Small intestine (tissue), 7 donors: ENCODE measurements at regions not wholly inside any gene's neighbourhood (a gene's known extent, or its start where the extent isn't known, plus 50 kb on each side); places are given as distances from the start of the nearest gene placed in this dataset.
"Not testable (repeated sequence)": the region's sequence is repeated elsewhere in the genome, so short reads cannot be mapped to it uniquely, and the experiment has no call there.

Experiments
- DNase-seq, 2 donors: peaks; one replicate each; pipeline versions ENCODE4 v3.0.0 to v3.0.0-alpha.2; 2013
- FAIRE-seq: peaks from 2 replicates; lab custom pipeline; 2012; peaks lifted over from hg19 to GRCh38; lab: Jason Lieb, UNC
- H3K27ac ChIP-seq, 3 donors: one replicate each; pipeline ENCODE4 v1.5.1; 2013; ENCODE audit warnings: low read length in 2 of 3, mild to moderate bottlenecking in 2 of 3, control low read depth in 1 of 3, inconsistent platforms in 1 of 3, low read depth in 1 of 3, moderate library complexity in 1 of 3
- H3K27me3 ChIP-seq, 3 donors: one replicate each; pipeline ENCODE4 v1.6.1; 2013; ENCODE audit warnings: low read length in 3 of 3, inconsistent platforms in 1 of 3; ENCODE audit not compliant: control insufficient read depth in 3 of 3, insufficient read depth in 3 of 3
- H3K36me3 ChIP-seq, 3 donors: one replicate each; pipeline ENCODE4 v1.6.1; 2013; ENCODE audit warnings: low read length in 3 of 3, inconsistent platforms in 1 of 3, low read depth in 1 of 3, mild to moderate bottlenecking in 1 of 3, moderate library complexity in 1 of 3; ENCODE audit not compliant: control insufficient read depth in 3 of 3, insufficient read depth in 2 of 3
- H3K4me1 ChIP-seq, 3 donors: one replicate each; pipeline ENCODE4 v1.6.1; 2013; ENCODE audit warnings: low read length in 2 of 3, inconsistent platforms in 1 of 3, low read depth in 1 of 3, mild to moderate bottlenecking in 1 of 3, moderate library complexity in 1 of 3; ENCODE audit not compliant: control insufficient read depth in 3 of 3, insufficient read depth in 2 of 3
- H3K4me3 ChIP-seq, 3 donors: one replicate each; pipeline ENCODE4 v1.5.1; 2013; ENCODE audit warnings: low read length in 3 of 3, control low read depth in 1 of 3, inconsistent platforms in 1 of 3, low read depth in 1 of 3, mild to moderate bottlenecking in 1 of 3, moderate library complexity in 1 of 3
- H3K9me3 ChIP-seq, 2 donors: one replicate each; pipeline ENCODE4 v1.6.1; 2013; ENCODE audit warnings: low read depth in 1 of 2, low read length in 1 of 2; ENCODE audit not compliant: control insufficient read depth in 2 of 2, insufficient read depth in 1 of 2
- WGBS, 3 donors: extraction: QIAGEN DNeasy Blood & Tissue Kit; methylation state at CpG; one replicate each; pipeline ENCODE4 v1.1.7; 2013; 5-methylcytosine and 5-hydroxymethylcytosine counted together
- donor health status: healthy with polysubstance abuse.
- donor health status: control.
- donor health status: control.
- donor health status: Bipolar disorder and iron deficiency.
- donor health status: healthy.

DNA sequence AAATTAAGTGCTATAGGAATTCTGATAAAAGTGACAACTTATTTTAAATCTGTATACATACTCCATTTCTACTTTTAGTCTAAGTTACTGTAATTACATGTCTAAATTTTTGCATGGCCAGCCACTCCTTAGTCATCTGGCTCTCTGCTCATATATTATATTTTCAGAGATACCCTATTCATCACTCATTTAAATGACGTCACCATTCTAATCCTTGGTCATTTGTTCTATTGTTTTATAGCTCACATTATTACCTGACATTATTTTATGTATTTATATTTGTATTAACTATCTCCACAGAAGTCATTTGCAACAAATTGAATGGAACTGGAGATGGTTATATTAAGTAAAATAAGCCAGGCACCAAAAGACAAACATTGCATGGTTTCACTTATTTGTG lies 179.6 kb upstream of the CXorf51A start:
- Histone ChIP-seq H3K4me3 (no peak overlapping the region), H3K27ac (no peak overlapping the region), H3K9me3 (no peaks in the 10 kb centered on the region), H3K27me3 (no peaks in the 10 kb centered on the region), H3K36me3 (no peaks in the 10 kb centered on the region), H3K4me1 (no peaks in the 10 kb centered on the region)
- DNase-seq (no peak), FAIRE-seq (no peak)
- 33 to 64% (median 59%) methylated on average over 1 of the region's 1 CpG for WGBS, 3 donors

DNA sequence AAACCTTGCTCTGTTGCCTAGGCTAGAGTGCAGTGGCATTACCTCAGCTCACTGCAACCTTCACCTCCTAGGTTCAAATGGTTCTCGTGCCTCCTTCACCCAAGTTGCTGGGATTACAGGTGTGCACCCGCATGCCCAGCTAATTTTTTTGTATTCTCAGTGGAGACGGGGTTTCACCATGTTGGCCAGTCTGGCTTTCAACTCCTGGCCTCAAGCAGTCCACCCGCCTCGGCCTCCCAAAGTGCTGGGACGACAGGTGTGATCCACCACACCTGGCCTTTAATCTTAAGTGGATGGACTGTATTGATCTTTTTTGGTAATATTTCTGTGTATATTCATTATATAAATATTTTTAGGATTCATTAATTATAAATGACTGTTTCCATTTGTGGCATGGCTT lies 158.7 kb upstream of the CXorf51A start:
- no peaks in the 10 kb centered on the region for H3K9me3 ChIP-seq
- no peak overlapping the region for H3K4me3 ChIP-seq
- 81 to 86% (median 85%) methylated on average over 6 of the region's 6 CpGs for WGBS, 3 donors
- DNase-seq: no peak
- no peaks in the 10 kb centered on the region for H3K36me3 ChIP-seq
- no peak for FAIRE-seq
- H3K4me1 ChIP-seq: no peaks in the 10 kb centered on the region
- H3K27me3 ChIP-seq: no peaks in the 10 kb centered on the region
- no peak overlapping the region for H3K27ac ChIP-seq

DNA sequence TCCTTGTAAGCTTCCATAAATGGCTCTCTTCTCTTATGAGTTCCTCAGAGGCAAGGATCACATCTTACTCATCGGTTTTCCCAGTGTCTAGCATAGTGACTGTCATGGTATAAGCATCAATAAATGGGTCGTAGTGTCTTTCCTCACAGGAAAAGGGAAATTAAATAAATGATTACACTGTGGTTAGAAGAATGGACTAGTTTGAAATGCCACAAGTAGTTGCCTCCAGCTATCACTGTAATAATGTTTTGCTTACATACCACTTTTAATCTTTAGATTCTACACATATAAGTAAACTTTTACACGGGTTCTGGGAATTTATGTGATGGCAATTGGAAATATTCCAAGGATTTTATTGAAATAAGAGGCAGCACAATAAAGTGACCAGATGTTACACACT lies 152.8 kb upstream of the CXorf51A start:
- Histone ChIP-seq H3K4me3 (no peak overlapping the region), H3K4me1 (no peaks in the 10 kb centered on the region), H3K27me3 (no peaks in the 10 kb centered on the region), H3K9me3 (no peaks in the 10 kb centered on the region), H3K27ac (no peak overlapping the region), H3K36me3 (no peaks in the 10 kb centered on the region)
- WGBS, 3 donors: 49 to 74% (median 50%) methylated on average over 3 of the region's 3 CpGs
- DNase-seq: no peak
- FAIRE-seq: no peak

DNA sequence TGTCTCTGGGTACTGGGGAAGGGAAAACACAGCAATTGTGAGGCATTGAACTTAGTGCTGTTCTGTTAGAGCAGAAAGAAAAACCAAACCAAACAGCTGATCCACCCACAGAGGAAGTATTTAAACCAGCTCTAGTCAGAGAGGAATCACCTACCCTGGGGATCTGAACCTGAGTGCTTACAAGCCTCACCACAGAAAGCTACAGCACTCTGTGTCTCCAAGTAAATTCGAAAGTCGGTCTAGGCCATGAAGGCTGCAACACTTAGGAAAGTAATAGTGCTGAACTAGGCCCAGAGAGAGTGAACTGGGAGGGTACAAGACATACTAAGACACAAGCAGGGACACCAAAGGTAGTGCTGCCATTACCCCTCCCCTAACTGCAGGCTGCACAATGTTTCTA lies 142.2 kb upstream of the CXorf51A start:
- FAIRE-seq: no peak
- Histone ChIP-seq H3K27me3 (no peaks in the 10 kb centered on the region), H3K27ac (no peak overlapping the region), H3K4me3 (no peak overlapping the region), H3K4me1 (no peaks in the 10 kb centered on the region), H3K9me3 (no peaks in the 10 kb centered on the region), H3K36me3 (no peaks in the 10 kb centered on the region)
- no peak for DNase-seq
- 64 to 86% (median 76%) methylated on average over 2 of the region's 2 CpGs for WGBS, 3 donors

DNA sequence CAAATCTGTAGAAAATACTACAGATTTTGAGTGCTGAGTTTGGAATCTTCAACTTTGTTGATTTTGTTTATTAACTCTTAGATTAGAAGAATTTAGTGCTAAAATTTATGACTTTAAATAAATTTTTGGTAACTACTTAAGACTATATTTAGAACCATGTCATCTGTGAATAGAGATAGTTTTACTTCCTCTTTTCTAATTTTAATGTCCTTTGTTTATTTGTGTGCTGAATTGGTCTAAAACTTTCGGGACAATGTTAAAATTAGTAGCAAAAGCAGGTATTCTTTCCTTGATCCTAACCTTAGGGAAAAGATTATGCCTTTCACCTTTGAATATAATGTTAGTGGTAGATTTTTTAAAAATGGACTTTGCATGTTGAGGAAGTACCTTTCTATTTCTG lies 119.7 kb upstream of the CXorf51A start:
- Histone ChIP-seq H3K36me3 (no peaks in the 10 kb centered on the region), H3K9me3 (no peaks in the 10 kb centered on the region), H3K27me3 (no peaks in the 10 kb centered on the region), H3K4me3 (no peak overlapping the region), H3K27ac (no peak overlapping the region), H3K4me1 (no peaks in the 10 kb centered on the region)
- DNase-seq (no peak), FAIRE-seq (no peak)
- WGBS, 3 donors: 49 to 54% (median 53%) methylated on average over 1 of the region's 1 CpG

DNA sequence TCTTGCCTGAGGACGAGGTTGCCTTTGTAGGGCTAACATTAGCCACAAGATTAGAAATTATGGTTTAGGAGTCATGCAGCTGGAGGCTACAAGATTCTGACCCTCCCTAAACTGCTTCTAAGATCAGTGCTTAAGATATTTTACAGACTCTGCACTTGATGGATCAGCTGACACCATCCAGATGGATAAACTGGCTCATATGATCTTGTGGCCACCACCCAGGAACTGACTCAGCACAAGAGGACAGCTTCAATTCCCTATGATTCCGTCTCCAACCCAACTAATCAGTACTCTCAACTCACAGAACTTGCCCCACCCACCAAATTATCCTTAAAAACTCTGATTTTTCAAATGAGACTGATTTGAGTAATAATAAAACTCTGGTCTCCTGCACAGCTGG lies 118.5 kb upstream of the CXorf51A start:
- H3K4me3 ChIP-seq, H3K4me1 ChIP-seq, H3K27ac ChIP-seq, FAIRE-seq, DNase-seq, H3K27me3 ChIP-seq, H3K9me3 ChIP-seq, H3K36me3 ChIP-seq: not testable (repeated sequence)
- 36 to 59% (median 51%) methylated on average over 2 of the region's 2 CpGs for WGBS, 3 donors

DNA sequence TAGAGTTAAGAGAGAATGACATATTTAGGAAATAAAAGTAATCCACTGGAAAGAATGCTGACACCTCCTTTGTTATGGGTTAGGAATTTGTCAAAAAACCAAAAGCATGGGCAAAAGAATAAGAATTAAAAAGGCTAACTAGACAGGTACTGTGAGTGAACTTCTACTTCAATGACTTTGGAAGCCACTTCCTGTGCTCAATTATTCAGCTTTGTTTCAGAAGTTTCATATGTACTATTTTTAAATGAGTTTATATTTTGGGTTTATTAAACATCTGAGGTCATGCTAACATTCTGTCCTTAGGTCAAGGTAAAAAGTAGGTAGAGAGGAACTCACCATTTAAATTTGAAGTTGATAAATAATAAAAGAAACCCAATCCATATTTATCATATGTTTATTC lies 106.7 kb upstream of the CXorf51A start:
- Histone ChIP-seq H3K4me3 (no peak overlapping the region), H3K27me3 (no peaks in the 10 kb centered on the region), H3K36me3 (no peaks in the 10 kb centered on the region), H3K27ac (no peak overlapping the region), H3K4me1 (no peaks in the 10 kb centered on the region), H3K9me3 (no peaks in the 10 kb centered on the region)
- FAIRE-seq: no peak
- DNase-seq: no peak

DNA sequence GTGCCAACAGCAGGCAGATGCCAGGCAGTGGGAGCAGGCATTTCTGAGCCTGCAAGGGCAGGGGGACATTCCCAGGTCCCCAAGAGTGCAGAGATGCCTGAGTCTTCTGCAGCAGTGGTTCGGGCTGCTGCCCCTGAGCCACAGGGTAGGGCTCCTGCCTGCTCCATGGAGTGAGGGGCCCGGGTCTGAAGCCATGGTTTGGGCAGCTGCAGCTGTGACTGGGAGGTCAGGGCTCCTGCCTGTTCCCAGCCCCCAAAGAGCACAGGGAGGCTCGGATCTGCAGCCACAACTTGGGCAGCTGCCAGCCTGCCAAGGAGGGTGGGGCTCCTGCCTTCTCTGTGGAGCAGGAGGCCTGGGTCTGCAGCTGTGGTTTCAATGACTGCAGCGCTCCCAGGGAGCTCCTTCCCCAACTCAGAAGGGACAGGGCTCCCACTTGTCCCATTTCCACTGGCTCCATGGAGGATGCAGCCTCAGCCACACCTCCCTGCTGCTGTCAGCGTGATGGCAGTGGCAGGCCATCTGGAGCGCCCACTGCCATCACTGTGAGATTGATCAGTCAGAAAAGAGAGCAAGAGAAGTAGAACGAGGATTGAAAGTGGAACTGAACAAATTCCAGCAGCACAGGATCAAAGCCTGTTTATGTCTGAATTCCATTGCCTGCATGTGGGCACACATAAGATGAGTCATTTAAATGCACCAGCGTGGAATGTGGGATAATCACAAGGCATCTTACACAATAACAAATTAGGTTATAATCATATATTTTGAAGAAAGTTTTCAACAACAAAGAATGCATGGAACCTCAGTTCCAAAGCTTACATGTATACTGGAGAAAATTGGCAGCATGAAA lies 93.1 kb upstream of the CXorf51A start:
- Histone ChIP-seq H3K9me3 (peaks cover 0 to 11% of the 10 kb centered on the region in 2 donors), H3K27ac (no peak overlapping the region), H3K4me1 (no peaks in the 10 kb centered on the region), H3K27me3 (no peaks in the 10 kb centered on the region), H3K36me3 (no peaks in the 10 kb centered on the region), H3K4me3 (no peak overlapping the region)
- no peak for FAIRE-seq
- WGBS, 3 donors: 50 to 66% (median 53%) methylated on average over 7 to 8 of the region's 8 CpGs
- no peak for DNase-seq

DNA sequence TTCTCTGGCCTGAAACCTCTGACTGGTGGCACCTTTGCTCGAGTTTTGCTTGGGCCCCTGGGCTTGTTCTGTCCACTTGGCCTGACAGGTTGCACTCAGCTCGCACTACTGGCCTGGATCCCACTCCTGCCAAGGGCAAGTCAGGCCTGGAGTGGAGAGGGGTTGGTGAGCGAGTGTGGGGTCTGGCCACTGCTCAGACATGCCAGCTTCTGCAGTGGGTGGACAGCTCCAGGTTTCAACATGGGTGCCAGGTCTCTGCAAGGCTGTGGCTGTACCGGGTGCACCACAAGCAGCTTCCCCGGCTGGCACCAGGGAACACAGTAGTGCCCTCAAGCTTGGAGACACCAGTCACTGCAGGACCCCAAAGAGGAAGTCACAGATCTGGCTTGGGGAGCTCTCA lies 91.6 kb upstream of the CXorf51A start:
- Histone ChIP-seq H3K27ac (no peak overlapping the region), H3K4me1 (no peaks in the 10 kb centered on the region), H3K9me3 (peaks cover 0 to 11% of the 10 kb centered on the region in 2 donors), H3K27me3 (no peaks in the 10 kb centered on the region), H3K4me3 (no peak overlapping the region), H3K36me3 (no peaks in the 10 kb centered on the region)
- FAIRE-seq (no peak), DNase-seq (no peak)
- 45 to 63% (median 57%) methylated on average over 5 of the region's 5 CpGs for WGBS, 3 donors
